HG03469 (cell line): ENCODE measurements at regions not wholly inside any gene's neighbourhood (a gene's known extent, or its start where the extent isn't known, plus 50 kb on each side); places are given as distances from the start of the nearest gene placed in this dataset.

Experiments
- ATAC-seq: cut with Tn5 transposase; IDR thresholded peaks from one replicate; pipeline ENCODE4 v1.9.1; 2021; ENCODE audit warnings: mild to moderate bottlenecking, moderate library complexity, moderate number of reproducible peaks; ENCODE audit not compliant: unreplicated experiment

- ATAC-seq, result no peak
These were observed 54.9 kb downstream of the NKX2-1 start for GRCh38 chr14:36465178-36465577.

GRCh38 chr14:36462890-36463289 is 57.1 kb downstream of the NKX2-1 start:
- no peak for ATAC-seq

GRCh38 chr14:36455241-36455627 is 64.8 kb downstream of the NKX2-1 start:
- no peak for ATAC-seq

DNA sequence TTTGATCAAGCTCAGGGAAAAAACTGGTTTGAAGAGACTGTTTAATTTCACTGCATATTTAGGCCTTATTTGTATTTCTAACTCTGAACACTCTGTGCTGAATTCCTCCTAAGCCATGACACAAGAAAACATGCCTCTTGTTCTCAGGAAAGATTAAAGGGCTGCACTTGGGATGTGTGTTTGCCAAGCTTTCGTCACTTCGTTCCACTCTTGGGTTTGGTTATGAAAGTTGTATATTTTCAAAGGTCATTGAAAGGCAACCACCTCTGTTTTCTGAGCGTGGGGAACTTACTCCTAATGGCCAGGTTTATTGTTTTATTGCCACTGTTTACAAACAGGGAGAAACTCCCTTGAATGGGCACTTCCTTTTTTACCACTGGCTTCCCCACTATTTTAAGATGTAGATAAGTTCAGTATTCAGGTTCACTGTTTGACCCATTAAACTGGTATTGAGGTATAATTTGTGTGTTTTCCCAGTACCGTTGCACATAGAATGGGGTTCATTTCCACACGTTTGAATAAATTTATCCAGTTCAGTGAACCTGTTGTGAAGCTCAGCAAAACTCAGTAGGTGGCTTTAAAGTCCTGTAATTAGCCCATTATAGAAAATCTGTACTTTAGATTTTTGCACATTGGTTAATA is 65.3 kb downstream of the NKX2-1 start:
- ATAC-seq, result no peak

GRCh38 chr14:36452860-36453259 is 67.2 kb downstream of the NKX2-1 start:
- no peak for ATAC-seq

DNA sequence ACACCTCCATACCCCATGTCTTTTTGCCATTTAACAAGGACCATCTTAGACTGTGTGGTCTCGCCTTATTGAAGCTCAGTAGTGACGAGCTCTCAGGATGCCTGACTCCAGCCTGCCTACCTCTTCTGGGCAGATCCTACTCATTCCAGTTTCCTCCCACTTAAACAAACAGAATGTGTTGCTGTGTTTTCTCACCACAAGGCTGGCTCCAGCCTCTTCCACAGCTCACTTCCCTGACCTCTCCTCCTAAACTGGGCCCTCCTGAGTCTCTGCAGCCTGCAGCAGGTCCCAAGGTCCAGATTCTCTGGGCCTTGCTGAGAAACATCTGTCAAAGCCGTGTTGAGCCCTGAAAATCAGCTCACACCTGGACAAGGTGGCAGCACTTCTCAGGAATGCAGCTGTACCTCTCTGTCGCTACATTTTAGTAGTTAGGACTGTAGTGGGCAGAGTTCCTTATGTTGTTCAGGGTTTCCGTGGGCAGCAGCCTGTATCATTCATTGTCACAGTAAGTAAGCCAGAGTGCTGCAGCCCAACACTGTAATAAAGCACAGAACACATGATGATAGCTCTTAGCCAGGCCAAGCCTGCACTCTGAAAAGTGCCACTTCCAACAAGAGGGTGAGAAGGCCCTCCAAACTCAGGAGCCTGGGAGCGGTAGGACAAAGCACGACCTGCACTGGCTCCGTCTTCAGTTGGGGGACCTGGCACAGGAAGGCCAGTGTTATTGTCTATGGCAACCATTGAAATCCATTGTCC is 68.5 kb downstream of the NKX2-1 start:
- no peak for ATAC-seq

DNA sequence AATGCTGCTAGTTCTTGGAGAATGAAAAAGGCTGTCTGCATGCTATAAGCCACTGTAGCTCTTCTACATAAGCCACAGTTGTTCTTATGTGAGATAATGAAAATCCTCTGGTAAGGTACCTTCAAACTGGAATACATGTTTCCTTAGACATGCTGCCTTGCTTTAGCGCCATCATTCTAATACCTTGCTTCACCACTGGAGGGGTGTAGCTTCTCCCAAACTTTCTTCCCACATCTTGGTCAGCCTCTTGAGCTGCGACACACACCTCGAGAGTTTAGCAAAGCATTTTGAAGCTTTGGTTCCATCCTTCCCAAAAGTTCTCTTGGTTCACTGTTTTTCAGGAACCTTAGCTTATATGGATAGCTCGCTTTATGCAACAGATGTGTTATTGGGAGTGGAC is 69.5 kb downstream of the NKX2-1 start:
- no peak for ATAC-seq

- ATAC-seq, result no peak
These were observed 70.1 kb downstream of the NKX2-1 start for GRCh38 chr14:36449903-36450302.

GRCh38 chr14:36443374-36443773 is 76.7 kb downstream of the NKX2-1 start:
- no peak for ATAC-seq

DNA sequence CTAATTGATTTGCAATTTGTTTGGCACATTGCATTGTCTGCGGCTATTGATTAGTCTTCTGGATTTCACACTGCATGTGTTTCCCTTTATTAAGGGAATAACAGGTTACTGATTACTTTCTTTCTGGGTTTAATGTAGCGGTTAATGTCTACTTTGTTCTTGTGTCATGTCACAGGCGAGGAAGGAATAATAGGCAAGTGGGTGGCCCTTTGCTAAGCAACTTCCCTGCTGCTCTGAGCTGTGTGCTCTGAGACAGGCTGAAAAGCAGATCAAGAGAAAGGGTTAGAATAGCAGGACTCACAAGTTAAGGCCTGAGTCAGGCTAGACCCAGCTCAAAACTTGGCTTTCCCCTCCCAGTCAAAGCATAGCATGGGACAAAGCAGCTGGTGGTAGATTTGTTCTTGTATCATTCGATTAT is 77.2 kb downstream of the NKX2-1 start:
- ATAC-seq, result no peak

DNA sequence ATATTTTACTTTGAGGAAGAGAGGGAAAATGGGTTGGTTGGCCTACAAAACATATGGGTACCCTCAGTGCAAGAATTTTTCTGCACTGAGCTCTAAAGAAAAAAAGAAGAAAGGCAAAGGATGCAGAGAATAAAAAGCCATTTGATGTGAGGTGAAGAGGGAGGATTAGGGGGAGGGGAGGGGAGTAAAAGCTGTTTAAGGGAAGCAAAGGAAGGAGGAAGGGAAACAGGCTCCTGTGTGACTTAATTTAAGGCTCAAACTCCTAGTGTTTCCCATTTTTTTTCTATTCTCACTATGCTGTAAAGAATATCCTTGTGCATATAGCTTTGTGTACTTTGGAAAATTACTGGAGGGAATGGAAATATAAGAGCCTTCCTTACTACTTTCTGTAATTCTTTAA is 78.7 kb downstream of the NKX2-1 start:
- ATAC-seq, result no peak

GRCh38 chr14:36439766-36440165 is 80.3 kb downstream of the NKX2-1 start:
- no peak for ATAC-seq

DNA sequence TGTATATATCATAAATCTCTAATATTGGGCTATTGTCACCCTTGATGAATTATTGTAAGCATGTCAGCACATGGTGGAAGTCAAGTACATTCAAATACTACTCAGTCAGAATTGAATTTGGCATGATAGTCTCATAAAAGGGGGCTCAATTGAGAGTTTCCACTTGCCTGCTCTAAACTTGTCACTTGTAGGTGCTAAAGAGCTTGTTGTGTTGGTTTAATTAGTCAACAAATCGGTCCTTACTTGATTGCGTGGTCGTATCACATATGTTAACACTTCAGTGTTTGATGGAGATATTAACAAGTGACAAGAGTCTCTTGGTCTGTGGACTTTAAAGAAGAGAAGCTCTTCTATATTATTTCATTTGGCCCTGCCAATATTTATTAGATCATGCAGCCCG is 81.1 kb downstream of the NKX2-1 start:
- ATAC-seq, result no peak

GRCh38 chr14:36430662-36431084 is 89.4 kb downstream of the NKX2-1 start:
- ATAC-seq, result no peak

DNA sequence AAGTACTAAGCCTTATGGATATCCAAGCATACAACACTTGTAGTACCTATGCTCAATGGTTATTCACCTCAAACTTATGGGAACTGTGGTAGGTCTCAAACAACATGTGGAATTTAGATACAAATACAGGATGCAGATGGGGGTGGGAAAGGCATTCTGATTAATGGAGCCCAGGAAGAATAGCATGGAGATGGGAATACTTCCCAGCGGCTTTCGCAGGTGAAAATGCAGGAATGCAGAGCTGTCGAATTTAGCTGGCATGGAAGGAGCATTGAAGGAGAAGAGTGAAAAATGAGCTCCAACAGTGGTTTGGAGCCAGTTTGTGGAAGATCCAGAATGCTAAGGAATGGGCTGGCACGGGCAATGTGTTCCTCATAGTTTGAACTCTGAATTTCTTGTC is 89.9 kb downstream of the NKX2-1 start:
- ATAC-seq, result no peak

- no peak for ATAC-seq
These were observed 90.3 kb downstream of the NKX2-1 start for GRCh38 chr14:36429692-36430091.

DNA sequence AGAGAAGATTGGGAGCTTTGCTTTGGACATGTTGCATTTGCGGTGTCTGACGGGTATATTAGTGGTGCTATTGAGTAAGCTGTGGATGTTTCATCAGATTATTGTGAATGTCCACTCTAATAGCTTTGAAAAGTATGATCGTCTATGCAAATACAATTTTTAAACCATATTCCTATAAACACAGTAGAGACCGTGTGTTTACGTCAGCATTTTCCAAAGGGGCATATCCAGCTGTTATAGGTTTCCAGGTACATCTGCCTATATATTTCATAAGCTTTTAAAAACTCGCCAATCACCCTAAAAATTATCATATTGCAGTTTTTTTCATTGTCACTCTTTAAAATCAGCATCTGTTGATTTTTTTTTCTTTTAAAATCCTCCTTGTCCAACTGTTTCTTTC is 91.7 kb downstream of the NKX2-1 start:
- no peak for ATAC-seq

- ATAC-seq, result no peak
These were observed 93.2 kb downstream of the NKX2-1 start for GRCh38 chr14:36426836-36427235.

DNA sequence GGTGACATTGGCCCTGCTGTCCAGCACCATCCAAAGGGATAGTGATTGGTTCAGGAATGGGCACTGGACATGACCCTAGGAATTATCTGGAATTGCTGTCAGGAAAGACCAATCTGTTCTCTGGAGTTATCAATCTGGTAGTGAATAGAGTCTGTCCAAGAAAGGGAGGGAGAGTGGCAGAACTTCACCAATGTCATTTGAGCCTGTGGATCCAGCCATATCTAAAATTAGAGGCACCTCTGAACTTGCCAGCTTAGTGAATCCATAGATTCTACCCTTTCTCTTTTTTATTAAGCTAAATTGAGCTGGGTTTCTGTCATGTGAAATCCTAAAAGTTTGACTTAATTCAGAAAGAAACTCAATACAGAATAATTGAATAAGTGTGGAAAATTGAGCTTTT is 93.9 kb downstream of the NKX2-1 start:
- no peak for ATAC-seq

GRCh38 chr14:36424478-36425102 is 95.4 kb downstream of the NKX2-1 start:
- no peak for ATAC-seq

DNA sequence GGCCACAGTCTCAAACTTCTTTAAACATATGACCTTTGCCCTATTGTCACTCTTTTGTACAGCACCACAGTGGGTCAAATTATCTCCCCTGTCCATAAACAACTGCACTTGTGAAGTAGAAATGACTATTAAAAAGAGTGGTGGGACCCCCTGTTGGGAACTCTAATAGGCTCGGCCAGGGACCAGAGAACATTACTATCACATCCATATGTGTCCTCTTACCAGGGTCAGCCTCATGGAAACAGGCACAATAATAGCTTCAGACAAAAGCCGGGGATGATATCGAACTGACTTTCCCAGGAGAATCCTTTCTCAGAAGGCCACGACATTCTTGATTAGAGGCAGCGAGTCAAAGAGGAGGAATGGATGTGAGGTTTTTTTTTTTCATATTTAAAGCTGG is 96.6 kb downstream of the NKX2-1 start:
- no peak for ATAC-seq

DNA sequence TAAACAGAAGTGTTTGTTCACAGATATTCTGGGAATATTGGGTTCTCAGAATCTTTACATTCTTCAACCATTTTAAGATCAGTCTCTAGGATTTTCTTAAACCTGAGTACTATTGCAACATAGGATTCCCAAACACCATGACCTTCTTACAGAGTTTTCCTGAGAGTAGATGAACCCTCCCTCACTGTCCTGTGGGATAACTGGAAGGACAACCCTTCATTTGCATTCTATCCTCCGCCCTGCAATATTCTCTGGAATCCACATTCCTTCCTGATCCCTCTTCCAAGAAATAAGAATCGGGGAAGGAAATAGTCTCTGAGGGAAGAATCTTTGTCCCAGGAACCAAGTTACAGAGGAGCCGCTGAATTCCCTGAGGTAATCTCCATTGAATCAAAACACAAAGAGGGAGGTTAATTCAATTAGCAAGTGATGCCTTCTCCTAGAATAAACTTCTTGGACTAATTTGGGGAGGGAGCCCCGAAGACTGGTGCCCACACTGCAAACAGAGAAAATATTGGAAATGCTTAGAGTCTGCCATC is 99.8 kb upstream of the MBIP start:
- no peak for ATAC-seq
